H1 (cell line): ENCODE measurements at regions not wholly inside any gene's neighbourhood (a gene's known extent, or its start where the extent isn't known, plus 50 kb on each side); places are given as distances from the start of the nearest gene placed in this dataset.

Experiments used
- CHD1 ChIP-seq: IDR thresholded peaks from 2 replicates; pipeline ENCODE4 v1.6.1; 2012; ENCODE audit warnings: low read depth, low read length, improper control_type of control experiment
- SP2 ChIP-seq: IDR thresholded peaks from 2 replicates; pipeline ENCODE4 v1.6.1; 2012; ENCODE audit warnings: mild to moderate bottlenecking, low read length, inconsistent platforms
- TAF7 ChIP-seq: optimal IDR thresholded peaks from 2 replicates; pipeline ENCODE3; 2011; ENCODE audit warnings: low read depth, mild to moderate bottlenecking, inconsistent platforms, low read length, moderate library complexity, borderline replicate concordance

DNA sequence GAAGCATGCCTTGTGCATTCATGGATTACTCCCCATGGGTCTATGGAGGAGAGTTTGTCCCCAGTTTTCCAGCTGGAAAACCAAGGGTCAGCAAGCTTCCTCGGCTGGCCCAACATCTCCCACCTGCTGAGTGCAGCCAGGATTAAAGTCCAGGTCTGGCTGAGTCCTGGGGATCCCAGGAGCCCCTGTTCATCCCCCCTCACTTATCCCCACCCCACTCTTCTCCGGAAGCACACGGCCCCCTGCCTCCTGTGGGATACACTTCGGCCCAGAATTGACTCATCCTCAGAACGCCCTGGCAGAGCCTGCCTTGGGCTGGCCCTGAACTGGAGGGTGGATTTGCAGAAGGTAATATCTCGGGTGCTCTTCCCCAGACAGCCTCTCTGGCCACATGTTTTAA lies 276.1 kb downstream of the NPHP4 start (continued):
- no peak for TF ChIP-seq TAF7
- TF ChIP-seq CHD1 = no peak
- TF ChIP-seq SP2 = no peak
